ENCODE measurements at regions not wholly inside any gene's neighbourhood (a gene's known extent, or its start where the extent isn't known, plus 50 kb on each side); places are given as distances from the start of the nearest gene placed in this dataset.

GRCh38 chr3:148629006-148629405 lies 68.7 kb upstream of the AGTR1 start:
- no peak for TF ChIP-seq POLR2AphosphoS5 (IDR thresholded peaks at IDR 0.05; ENCODE audit: low read depth)
- no peak for TF ChIP-seq CTCF (conservative IDR thresholded peaks at IDR 0.05; ENCODE audit: low read depth in 2 of 2)
- no peak for TF ChIP-seq ZNF114 (CRISPR knock-in tag; IDR thresholded peaks at IDR 0.05)
- TF ChIP-seq REST (IDR thresholded peaks at IDR 0.05; ENCODE audit: unreplicated experiment), result no peak
- TF ChIP-seq CREB1 (CRISPR knock-in tag; IDR thresholded peaks at IDR 0.05; ENCODE audit: low read depth), result no peak
- TF ChIP-seq EZH2 (IDR thresholded peaks at IDR 0.05; ENCODE audit: low read depth, unreplicated experiment), result no peak

Data from GM23338 (cell line).